ENCODE measurements at regions not wholly inside any gene's neighbourhood (a gene's known extent, or its start where the extent isn't known, plus 50 kb on each side); places are given as distances from the start of the nearest gene placed in this dataset.
A peak's percentile ranks its signal among the peaks of the same experiment; 100 is the strongest.
"Not testable (repeated sequence)": the region's sequence is repeated elsewhere in the genome, so short reads cannot be mapped to it uniquely, and the experiment has no call there.

DNA sequence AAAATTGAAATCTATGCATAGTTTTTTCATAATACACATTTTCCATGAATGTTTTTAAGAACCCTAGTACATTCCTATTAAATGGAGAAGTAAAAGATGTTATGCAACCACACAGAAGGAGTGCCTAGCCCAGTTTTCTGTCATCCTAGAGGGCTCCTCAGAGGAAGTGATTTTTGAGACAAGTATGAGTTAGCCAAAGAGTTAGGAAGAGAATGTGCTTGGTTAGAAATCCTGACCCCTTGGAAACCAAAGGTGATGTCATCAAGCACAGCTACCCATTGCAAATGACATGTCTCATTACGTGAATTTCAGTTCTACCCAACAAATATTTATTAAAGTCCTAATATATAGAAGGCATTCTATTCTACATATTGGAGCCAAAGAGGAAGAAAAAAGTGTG is 88.9 kb upstream of the TNFSF4 start:
- ATAC-seq (no peak), DNase-seq (ENCODE audit: missing footprints) (no peak)
- intact Hi-C loops (cut with DNase I): no loop called here

DNA sequence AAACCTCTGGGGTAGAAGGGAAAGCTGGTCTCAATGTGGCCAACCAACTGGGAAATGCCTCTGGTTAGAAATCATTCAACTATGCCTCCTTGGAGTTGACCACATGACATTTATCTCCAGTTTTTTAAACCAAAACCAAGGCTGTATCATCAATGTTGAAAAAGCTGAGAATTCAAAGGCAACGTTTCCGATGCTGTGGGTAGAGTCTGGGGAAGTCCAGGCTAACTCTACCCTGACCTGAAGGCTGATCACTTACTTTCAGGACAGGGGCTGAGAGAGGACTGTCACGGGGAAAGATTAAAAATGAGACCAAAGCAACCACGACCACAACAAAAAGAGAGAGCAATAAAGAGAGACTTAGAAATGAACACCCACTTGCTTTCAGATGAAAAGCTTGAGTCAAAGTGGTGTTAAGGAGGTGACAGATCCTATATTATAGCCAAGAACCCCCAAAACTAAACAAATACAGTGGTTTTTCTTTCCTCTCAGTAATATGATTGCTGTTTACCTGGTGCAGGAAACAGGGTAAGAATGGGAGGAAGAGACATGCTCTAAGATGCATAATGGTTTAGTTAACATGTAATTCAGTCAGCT is 90.8 kb upstream of the TNFSF4 start:
- no peak for ATAC-seq
- no peak for DNase-seq (ENCODE audit: missing footprints)
- intact Hi-C loops (cut with DNase I): no loop called here

DNA sequence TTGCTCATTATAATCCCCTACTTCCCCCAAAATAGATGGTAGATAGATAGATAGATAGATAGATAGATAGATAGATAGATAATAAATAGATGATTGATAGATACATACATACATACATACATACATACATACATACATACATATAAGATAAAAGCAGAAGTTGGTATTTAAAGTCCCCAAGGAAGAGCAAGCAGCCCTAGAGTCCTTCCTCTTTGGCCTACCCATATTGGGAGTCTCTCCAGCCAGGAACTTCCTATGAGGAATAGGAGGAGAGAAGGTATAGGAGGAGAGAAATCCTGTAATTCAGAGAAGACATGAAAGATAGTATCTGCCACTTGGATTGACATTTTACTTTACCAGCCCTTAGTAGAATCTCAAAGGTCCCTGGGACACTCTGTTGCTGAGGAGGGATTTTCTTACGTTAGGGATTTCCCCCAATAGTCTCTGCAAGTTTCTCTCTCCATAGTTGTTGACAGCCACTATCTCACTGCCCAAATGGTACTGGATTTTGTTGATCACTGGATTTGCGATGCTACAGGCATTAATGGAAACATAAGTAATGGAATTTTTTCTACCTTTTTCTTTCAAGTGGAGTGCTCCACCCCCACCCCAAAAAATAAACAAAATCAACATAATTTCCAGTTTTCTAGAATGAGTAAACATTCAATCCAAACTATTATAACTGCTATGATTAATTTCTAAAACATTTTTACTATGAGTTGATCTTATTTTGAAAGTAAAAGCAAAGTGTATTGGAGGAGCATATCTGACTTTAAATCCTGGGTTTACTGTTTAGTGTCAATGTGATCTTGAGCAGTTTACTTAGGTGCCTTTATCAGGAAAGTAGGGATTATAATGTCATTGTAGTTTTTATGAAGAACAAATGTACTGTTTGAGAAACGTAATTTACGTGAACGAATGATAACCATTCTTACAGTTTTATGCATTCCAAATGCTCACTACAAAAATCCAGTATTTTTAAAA is 93.2 kb upstream of the TNFSF4 start:
- intact Hi-C loops (cut with DNase I): no loop called here
- DNase-seq (ENCODE audit: missing footprints) (no peak), ATAC-seq (no peak)

DNA sequence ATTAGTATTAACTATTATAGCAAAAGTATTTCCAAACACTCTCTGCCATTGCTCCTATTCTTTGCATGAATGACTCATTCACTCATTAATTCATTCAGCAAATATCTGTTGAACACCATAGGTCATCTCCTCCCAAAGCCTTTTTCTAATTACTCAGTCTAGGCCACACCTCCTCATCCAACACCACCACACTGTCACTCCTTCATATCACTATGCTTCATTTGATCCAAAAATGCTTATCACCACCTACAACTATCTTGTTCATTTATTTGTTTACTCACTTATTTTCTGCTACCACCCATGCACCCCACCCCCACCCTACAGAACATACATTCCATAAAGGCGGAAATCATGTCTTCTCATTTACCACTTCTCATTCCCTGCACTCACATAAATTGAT is 94.4 kb upstream of the TNFSF4 start:
- DNase-seq (ENCODE audit: missing footprints): no peak
- no peak for ATAC-seq
- intact Hi-C loops (cut with DNase I): no loop called here

DNA sequence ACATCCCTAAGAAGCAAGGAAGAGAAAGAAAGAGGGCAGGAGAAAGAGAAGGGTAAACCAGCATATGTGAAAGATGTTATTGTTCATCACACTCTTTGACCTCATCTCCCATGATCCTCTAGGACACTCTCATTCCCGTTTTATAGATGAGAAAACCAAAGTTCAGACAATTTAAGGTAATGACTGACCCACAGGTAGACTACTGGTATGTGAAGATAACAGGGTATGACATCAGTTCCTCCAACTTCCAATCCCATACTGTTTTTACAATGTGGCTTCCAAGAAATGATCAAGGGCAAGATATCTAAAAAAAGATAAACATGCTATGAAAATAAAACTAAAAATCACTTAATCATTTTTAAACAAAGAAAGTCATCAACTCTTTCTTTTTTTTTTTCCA is 95.2 kb upstream of the TNFSF4 start:
- intact Hi-C loops (cut with DNase I): no loop called here
- ATAC-seq: no peak
- no peak for DNase-seq (ENCODE audit: missing footprints)

DNA sequence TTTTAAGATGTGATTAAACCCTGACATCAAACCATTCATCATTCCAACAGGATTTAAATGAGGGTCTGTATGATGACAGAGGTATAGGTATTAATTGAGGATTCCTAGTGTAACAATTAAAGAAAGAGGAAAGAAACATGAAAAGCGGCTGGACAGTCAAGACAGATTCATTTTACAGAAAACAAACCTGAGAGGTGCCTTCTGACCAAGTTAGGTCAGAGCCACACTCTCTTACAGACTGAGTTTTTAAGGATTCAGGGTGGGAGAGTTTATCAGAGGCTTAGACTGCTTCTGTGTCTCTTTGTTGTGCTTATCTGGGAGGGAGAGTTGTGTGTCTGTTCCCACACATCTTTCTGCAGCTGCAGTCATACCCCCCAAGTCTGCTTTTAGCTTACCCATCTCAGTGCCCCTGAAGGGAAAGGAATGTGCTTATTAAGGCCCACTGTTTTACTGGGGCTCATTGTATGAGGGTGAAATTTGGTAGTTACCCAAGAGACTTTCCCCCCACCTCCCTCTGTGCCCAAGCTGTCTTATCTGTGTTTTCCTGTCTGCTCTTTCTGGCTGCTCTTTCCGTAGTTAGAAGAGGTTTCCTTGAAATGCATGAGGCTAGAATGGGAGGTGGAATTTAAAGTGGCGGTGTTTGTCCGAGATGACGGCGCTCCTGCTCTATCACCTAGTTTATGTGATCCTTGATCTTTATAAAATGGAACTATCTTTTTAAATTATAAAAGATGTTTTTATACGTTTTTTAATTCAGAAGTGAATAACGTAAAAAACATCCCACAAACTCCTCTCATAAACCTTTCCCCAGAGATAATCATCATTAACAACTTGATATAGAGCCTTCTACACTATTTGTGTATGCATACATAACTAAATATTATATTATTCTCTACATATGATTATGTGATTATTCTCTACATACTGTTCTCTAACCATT is 96.0 kb upstream of the TNFSF4 start:
- DNase-seq (ENCODE audit: missing footprints): no peak
- no peak for ATAC-seq
- intact Hi-C loops (cut with DNase I): no loop called here

DNA sequence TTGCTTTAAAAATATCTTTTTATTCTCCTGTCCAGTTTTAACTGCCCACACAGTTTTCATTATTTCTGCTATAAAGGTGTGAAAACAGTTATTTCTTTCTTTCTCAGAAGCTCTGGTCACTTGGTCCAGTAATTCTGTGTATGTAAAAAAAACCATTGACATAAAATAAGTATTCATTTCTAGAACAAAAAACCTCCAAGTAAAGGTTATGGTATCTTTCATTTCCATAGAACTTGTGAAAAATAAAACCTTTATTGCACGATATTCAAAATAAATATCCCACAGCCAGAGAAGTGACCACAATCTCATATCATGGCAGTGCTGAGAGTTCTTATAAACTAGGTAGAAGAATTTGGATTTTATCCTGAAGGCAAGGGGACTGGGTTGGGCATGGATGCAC is 96.9 kb upstream of the TNFSF4 start:
- intact Hi-C loops (cut with DNase I): no loop called here
- DNase-seq (ENCODE audit: missing footprints) (no peak), ATAC-seq (no peak)

DNA sequence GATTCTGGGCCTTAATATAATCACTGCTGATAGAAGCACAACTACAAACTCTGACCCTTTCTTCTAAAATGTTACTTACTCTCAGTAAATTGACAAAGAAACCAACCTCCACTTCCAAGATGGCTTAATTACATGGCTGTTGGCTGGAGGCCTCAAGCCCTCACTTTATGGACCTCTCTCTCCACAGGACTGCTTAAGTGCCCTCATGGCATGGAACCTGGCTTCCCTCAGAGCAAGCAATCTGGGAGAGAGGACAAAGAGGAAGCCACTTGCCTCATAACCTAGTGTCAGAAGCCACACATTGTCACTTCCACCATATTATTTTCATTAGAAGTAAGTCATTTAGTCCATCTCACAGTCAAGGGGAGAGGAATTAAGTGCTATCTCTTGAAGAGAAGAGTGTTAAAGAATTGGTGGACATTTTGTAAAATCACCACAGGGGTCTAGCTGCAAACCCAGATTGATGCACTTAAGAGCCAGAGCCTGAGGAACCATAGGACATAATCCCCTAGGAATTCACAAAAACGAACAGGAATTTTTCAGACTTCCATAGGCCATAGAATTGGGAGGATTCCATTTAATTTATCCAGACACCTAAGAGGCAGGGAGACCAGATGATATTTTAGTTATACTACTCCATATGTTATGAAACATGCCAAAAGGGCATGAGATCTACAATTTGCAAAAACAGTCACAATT is 97.5 kb upstream of the TNFSF4 start:
- intact Hi-C loops (cut with DNase I): no loop called here
- ATAC-seq (no peak), DNase-seq (ENCODE audit: missing footprints) (no peak)

DNA sequence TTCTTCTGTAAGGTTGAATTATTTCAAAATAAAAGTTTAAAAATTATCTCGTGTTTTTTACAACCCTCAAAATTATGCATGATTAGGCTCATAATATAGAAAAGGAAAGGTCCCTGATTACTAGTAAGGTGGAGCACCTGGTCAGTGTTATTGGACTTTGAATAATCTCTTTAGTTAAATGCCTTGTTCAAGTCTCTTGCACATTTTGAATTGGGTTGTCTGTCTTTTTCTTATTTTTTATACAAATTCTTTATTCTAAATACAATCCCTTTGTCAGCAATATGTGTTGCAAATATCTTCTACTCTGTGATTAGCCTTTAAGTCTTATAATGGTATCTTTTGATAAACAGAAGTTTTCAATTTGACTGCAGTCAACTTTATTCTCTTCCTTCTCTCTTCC is 100.7 kb upstream of the TNFSF4 start:
- DNase-seq (ENCODE audit: missing footprints) (no peak), ATAC-seq (no peak)
- intact Hi-C loops (cut with DNase I): no loop called here

DNA sequence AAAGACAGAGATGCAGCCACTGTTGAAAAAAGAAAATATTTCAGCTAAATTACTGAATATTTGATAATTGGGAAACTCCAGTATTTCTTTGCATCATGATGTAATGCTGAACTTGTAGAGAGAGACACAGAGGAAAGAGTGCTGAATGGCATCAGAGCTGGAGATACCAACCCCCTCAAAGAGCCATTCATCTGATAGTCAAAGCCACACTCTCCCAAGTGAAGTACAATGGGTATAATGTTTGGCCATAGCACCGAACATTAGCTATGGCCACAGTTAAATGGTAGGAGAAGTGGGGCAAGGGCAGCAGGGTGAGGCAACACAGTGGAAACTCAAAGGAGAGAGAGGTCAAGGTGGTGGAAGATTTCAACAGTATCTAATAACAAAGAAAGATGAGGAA is 107.5 kb upstream of the TNFSF4 start:
- intact Hi-C loops (cut with DNase I): no loop called here
- DNase-seq (ENCODE audit: missing footprints) (no peak), ATAC-seq (no peak)

DNA sequence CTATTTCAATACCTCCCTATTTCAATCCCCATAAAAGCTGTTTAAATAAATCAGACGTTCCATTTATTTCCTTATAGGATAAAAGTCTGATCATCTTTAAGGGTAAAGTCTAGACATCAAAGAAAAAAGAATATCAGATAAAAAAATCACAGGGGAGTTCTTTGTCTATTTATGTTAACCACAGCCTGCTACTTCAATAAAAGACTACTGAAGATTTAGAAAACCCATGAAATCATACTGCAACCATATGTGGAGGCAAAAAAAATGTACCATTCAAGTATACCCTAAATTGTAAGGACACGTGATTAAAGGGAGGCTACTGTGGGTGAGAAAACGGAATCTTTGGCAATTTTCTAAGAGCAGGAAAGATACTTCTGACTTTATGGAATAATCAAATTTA is 108.2 kb upstream of the TNFSF4 start:
- intact Hi-C loops (cut with DNase I): no loop called here
- no peak for ATAC-seq
- no peak for DNase-seq (ENCODE audit: missing footprints)

DNA sequence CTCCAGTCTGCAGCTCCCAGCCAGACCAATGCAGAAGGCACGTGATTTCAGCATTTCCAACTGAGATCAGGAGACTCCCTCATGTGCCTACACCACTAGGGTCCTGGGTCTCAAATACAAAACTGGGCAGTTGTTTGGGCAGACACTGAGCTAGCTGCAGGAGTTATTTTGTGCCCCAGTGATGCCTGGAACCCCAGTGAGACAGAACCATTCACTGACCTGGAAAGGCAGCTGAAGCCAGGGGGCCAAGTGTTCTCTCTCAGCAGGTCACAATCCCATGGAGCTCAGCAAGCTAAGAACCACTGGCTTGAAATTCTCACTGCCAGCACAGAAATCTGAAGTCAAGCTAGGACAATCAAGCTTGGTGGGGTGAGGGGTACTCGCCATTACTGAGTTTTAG is 111.7 kb upstream of the TNFSF4 start:
- DNase-seq (ENCODE audit: missing footprints) (no peak), ATAC-seq (no peak)
- intact Hi-C loops (cut with DNase I): no loop called here

DNA sequence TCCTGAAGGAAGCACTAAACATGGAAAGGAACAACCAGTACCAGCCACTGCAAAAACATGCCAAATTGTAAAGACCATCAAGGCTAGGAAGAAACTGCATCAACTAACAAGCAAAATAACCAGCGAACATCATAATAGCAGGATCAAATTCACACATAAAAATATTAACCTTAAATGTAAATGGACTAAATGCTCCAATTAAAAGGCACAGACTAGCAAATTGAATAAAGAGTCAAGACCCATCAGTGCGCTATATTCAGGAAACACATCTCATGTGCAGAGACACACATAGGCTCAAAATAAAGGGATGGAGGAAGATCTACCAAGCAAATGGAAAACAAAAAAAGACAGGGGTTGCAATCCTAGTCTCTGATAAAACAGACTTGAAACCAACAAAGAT is 117.2 kb upstream of the TNFSF4 start:
- intact Hi-C loops (cut with DNase I); ATAC-seq; DNase-seq (ENCODE audit: missing footprints): not testable (repeated sequence)

DNA sequence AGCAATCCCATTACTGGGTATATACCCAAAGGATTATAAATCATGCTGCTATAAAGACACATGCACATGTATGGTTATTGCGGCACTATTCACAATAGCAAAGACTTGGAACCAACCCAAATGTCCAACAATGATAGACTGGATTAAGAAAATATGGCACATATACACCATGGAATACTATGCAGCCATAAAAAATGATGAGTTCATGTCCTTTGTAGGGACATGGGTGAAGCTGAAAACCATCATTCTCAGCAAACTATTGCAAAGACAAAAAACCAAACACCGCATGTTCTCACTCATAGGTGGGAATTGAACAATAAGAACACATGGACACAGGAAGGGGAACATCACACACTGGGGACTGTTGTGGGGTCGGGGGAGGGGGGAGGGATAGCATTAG is 120.9 kb upstream of the TNFSF4 start:
- DNase-seq (ENCODE audit: missing footprints); ATAC-seq; intact Hi-C loops (cut with DNase I): not testable (repeated sequence)

DNA sequence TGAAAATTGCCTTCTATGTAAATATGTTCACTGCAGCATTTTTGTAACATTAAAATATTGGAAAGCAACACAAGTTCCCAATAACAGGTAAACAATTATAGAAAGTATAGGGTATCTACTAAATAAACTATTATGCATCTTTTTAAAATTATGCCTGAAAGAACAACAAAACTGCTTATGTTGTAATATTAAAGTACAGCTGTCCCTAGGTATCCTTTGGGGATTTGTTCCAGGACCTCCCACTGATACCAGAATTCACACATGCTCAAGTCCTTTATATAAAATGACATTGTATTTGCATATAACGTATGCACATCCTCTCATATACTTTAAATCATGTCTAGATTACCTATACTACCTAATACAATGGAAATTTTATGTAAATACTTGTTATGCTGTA is 121.8 kb upstream of the TNFSF4 start:
- intact Hi-C loops (cut with DNase I): no loop called here
- no peak for DNase-seq (ENCODE audit: missing footprints)
- ATAC-seq: no peak

DNA sequence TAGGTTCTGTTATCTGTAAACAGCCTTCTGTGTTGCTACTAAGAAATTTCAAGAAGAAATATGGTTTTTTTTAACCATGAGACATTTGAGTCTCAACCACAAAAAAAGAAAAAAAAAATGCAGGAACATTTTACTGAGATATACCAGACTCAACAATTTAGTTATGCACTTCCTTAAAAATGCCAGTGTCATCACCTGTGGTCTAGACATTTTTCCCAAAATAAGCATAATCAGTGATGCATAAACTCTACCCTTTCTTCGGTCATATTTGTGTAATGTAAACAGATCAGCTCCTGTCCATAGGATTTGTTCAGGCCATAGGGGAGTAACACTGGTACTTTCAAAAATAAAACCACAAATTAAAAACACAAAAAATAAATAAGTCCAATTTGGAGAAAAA is 122.6 kb upstream of the TNFSF4 start:
- intact Hi-C loops (cut with DNase I): no loop called here
- DNase-seq (ENCODE audit: missing footprints): no peak
- ATAC-seq: no peak

DNA sequence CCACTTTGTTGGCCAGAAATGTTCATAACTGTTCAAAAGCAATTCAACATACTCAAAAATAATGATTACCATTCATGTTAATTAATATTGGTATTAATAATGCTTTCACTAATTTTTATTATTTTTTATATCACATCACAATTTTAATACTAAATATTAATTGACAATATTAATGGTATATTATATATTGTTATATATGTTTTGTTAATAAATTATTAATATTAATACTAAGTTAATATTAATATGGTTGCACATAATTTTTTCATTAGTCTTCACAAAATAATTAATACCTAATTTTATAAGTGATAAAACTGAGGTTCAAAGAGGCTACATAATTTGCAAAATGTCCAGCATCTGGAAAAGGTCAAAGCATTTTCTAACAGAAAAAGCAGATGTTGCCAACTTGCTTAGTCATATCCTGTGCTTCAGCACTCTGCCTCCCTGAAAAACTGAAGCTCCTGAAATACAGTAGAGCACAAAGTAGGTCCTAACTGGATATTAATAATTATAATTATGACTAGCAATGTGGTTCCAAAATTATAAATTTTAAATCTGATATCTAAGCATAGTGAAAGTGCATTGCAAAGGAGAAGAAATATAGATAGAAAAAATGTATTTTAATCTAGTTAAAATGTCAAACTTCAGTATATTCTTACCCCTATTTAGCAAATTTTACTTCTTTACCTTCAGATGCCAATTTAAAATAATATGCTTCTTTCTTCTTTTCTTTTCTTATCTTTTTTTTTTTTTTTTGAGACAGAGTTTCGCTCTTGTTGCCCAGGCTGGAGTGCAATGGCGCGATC is 123.2 kb upstream of the TNFSF4 start:
- intact Hi-C loops (cut with DNase I): no loop called here
- ATAC-seq (peak; percentile 50), DNase-seq (ENCODE audit: missing footprints) (no peak)

DNA sequence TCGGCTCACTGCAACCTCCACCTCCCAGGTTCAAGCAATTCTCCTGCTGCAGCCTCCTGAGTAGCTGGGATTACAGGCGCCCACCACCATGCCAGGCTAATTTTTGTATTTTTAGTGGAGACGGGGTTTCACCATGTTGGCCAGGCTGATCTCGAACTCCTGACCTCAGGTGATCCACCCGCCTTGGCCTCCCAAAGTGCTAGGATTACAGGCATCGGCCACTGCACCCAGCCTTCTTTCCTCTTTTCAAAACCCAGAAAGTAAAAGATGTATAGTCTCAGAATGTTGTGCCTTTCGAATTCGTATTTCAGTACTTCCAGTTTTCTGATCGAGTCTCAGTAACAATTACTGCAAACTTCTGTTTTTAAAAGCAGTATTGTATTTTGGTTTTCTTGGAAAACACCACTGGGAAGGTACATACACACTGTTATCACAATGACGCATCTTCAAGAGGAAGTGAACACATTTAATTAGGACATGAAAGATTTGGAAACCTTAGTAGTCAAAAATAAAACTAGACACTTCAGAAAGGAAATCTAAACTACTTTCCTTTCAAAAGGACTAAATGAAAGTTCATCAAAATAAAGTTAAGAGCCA is 123.9 kb upstream of the TNFSF4 start:
- ATAC-seq; DNase-seq (ENCODE audit: missing footprints); intact Hi-C loops (cut with DNase I): not testable (repeated sequence)
